Nephron progenitor cell (in vitro differentiated cells): ENCODE measurements at regions not wholly inside any gene's neighbourhood (a gene's known extent, or its start where the extent isn't known, plus 50 kb on each side); places are given as distances from the start of the nearest gene placed in this dataset.
A peak's percentile ranks its signal among the peaks of the same experiment; 100 is the strongest.

Experiments used
- DNase-seq: peaks from one replicate; pipeline ENCODE4 v3.0.0; 2021
- H3K27ac Mint-ChIP-seq: 2 replicates; pipeline ENCODE4 v1.8.0; 2021; ENCODE audit warnings: mild to moderate bottlenecking, moderate library complexity, mixed read lengths
- H3K27me3 Mint-ChIP-seq: 2 replicates; pipeline ENCODE4 v1.8.0; 2021; ENCODE audit warnings: mild to moderate bottlenecking, low read depth, mixed read lengths; ENCODE audit not compliant: poor library complexity
- H3K36me3 Mint-ChIP-seq: 2 replicates; pipeline ENCODE4 v1.8.0; 2021; ENCODE audit warnings: low read depth, mixed read lengths
- H3K4me1 Mint-ChIP-seq: 2 replicates; pipeline ENCODE4 v1.8.0; 2021; ENCODE audit warnings: mixed read lengths
- H3K4me3 Mint-ChIP-seq: 2 replicates; pipeline ENCODE4 v1.8.0; 2021; ENCODE audit warnings: mild to moderate bottlenecking, moderate library complexity, mixed read lengths
- H3K9me3 Mint-ChIP-seq: 2 replicates; pipeline ENCODE4 v1.8.0; 2021; ENCODE audit warnings: mild to moderate bottlenecking, moderate library complexity, mixed read lengths
- TF ChIP-seq, protein P1 (sequence below): fragments of 200-600 bp; sonication (generic); IDR thresholded peaks from 2 replicates; pipeline ENCODE4 v1.5.0; 2021; ENCODE audit warnings: antibody characterized with exemption

DNA sequence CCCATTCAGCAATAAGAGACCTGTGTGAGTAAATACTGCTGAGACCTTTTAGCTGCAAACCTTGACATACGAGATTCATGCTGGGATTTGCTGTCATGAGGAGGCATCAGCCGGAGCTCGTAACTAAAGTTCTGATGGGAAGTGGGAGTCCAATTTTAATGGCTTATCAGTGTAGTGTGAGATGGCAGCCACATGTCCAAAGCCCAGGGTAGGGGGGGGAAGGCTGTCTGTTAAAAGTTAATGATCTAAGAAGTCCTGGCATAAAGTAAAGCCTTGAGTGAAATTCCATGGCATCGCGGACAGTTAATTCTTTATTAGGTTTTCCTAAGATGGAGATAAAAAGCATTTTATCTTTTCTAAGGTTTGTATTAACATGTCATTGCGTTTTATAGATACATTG is 240.0 kb downstream of the AACS start:
- Mint-ChIP-seq H3K4me3 (no peak overlapping the region), H3K27me3 (peaks cover 4% of the 10 kb centered on the region), H3K4me1 (peaks cover 10% of the 10 kb centered on the region)

DNA sequence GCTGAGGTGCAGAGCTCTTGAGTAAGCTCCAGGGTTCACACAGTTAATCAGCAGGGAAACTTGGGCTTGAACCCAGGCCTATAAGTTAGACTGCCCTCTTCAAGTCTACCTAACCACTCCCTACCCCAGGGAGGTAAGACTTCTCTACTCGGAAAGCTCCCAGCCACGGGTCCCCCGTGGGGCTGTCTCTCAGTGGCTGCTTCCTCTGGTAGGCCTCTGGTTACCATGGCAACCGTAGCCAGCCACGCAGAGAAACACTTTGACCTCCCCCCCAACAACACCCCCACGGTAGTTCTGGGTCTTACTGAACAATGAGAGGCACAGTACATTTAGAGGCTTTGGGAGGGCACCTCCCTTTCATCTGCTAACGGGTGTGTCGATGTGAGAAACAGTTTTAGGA is 245.2 kb downstream of the AACS start:
- no peaks in the 10 kb centered on the region for H3K9me3 Mint-ChIP-seq
- no peak overlapping the region for H3K27ac Mint-ChIP-seq
- TF ChIP-seq, protein P1, sequence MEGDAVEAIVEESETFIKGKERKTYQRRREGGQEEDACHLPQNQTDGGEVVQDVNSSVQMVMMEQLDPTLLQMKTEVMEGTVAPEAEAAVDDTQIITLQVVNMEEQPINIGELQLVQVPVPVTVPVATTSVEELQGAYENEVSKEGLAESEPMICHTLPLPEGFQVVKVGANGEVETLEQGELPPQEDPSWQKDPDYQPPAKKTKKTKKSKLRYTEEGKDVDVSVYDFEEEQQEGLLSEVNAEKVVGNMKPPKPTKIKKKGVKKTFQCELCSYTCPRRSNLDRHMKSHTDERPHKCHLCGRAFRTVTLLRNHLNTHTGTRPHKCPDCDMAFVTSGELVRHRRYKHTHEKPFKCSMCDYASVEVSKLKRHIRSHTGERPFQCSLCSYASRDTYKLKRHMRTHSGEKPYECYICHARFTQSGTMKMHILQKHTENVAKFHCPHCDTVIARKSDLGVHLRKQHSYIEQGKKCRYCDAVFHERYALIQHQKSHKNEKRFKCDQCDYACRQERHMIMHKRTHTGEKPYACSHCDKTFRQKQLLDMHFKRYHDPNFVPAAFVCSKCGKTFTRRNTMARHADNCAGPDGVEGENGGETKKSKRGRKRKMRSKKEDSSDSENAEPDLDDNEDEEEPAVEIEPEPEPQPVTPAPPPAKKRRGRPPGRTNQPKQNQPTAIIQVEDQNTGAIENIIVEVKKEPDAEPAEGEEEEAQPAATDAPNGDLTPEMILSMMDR = no peak
- no peak for DNase-seq
- no peaks in the 10 kb centered on the region for H3K36me3 Mint-ChIP-seq
- peaks cover 17% of the 10 kb centered on the region for H3K4me1 Mint-ChIP-seq
- peaks cover 19% of the 10 kb centered on the region for H3K27me3 Mint-ChIP-seq
- no peak overlapping the region for H3K4me3 Mint-ChIP-seq

More for the DNA sequence above, 240.0 kb downstream of the AACS start:
- Mint-ChIP-seq H3K9me3 (peaks cover 15% of the 10 kb centered on the region), H3K36me3 (no peaks in the 10 kb centered on the region), H3K27ac (no peak overlapping the region)
- no peak for DNase-seq
- TF ChIP-seq, protein P1 = no peak

GRCh38 chr12:125311050-125311449 is 245.8 kb downstream of the AACS start:
- DNase-seq = no peak
- Mint-ChIP-seq H3K27ac (no peak overlapping the region), H3K27me3 (peaks cover 19% of the 10 kb centered on the region), H3K4me1 (peaks cover 14% of the 10 kb centered on the region), H3K9me3 (no peaks in the 10 kb centered on the region), H3K4me3 (no peak overlapping the region), H3K36me3 (no peaks in the 10 kb centered on the region)
- TF ChIP-seq, protein P1 = no peak

- TF ChIP-seq, protein P1 = no peak
- H3K27ac Mint-ChIP-seq = no peak overlapping the region
- H3K4me1 Mint-ChIP-seq = peaks cover 14% of the 10 kb centered on the region
- H3K9me3 Mint-ChIP-seq = no peaks in the 10 kb centered on the region
- H3K27me3 Mint-ChIP-seq = peaks cover 15% of the 10 kb centered on the region
- no peak overlapping the region for H3K4me3 Mint-ChIP-seq
- no peaks in the 10 kb centered on the region for H3K36me3 Mint-ChIP-seq
- no peak for DNase-seq
Observed at GRCh38 chr12:125312471-125312870, 247.2 kb downstream of the AACS start.

GRCh38 chr12:125314051-125314755 is 249.0 kb downstream of the AACS start:
- Mint-ChIP-seq H3K27me3 (peaks cover 15% of the 10 kb centered on the region), H3K27ac (peak overlapping the region; percentile 13), H3K4me3 (no peak overlapping the region), H3K36me3 (no peaks in the 10 kb centered on the region), H3K9me3 (no peaks in the 10 kb centered on the region), H3K4me1 (peaks cover 14% of the 10 kb centered on the region)
- TF ChIP-seq, protein P1 = no peak
- no peak for DNase-seq

DNA sequence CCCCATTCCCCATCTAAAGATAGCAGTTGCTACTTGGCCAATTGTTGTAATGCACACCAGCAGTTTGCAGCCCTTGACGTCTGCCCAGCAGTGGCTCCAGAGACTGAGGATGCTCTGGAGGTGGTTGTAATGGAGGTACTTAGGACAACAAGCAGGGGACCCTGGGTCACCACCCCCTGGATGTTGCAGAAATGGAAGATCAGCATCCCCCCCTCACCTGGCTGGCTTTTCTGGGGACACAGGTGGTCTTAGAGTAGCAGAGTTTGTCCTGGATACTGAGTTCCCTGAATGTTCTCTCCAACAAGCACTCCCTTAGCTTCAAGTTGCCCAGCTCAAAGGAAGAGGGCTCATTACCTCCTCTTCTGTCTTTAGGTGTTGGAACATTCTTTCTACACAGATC is 250.5 kb downstream of the AACS start:
- no peak overlapping the region for H3K4me3 Mint-ChIP-seq
- no peak for DNase-seq
- H3K27ac Mint-ChIP-seq = no peak overlapping the region
- no peaks in the 10 kb centered on the region for H3K36me3 Mint-ChIP-seq
- H3K4me1 Mint-ChIP-seq = peaks cover 14% of the 10 kb centered on the region
- TF ChIP-seq, protein P1 = no peak
- peaks cover 4% of the 10 kb centered on the region for H3K9me3 Mint-ChIP-seq
- H3K27me3 Mint-ChIP-seq = peaks cover 15% of the 10 kb centered on the region
